ENCODE measurements at regions not wholly inside any gene's neighbourhood (a gene's known extent, or its start where the extent isn't known, plus 50 kb on each side); places are given as distances from the start of the nearest gene placed in this dataset.

GRCh38 chr5:153079396-153079795 lies 411.1 kb upstream of the GRIA1 start:
- no peak overlapping the region for H3K4me3 ChIP-seq (ENCODE audit: low read depth, low read length)
- no peak for DNase-seq (ENCODE audit: low read depth)
- TF ChIP-seq, protein P1, sequence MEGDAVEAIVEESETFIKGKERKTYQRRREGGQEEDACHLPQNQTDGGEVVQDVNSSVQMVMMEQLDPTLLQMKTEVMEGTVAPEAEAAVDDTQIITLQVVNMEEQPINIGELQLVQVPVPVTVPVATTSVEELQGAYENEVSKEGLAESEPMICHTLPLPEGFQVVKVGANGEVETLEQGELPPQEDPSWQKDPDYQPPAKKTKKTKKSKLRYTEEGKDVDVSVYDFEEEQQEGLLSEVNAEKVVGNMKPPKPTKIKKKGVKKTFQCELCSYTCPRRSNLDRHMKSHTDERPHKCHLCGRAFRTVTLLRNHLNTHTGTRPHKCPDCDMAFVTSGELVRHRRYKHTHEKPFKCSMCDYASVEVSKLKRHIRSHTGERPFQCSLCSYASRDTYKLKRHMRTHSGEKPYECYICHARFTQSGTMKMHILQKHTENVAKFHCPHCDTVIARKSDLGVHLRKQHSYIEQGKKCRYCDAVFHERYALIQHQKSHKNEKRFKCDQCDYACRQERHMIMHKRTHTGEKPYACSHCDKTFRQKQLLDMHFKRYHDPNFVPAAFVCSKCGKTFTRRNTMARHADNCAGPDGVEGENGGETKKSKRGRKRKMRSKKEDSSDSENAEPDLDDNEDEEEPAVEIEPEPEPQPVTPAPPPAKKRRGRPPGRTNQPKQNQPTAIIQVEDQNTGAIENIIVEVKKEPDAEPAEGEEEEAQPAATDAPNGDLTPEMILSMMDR (IDR thresholded peaks at IDR 0.05; ENCODE audit: insufficient read depth, low read length): no peak

DNA sequence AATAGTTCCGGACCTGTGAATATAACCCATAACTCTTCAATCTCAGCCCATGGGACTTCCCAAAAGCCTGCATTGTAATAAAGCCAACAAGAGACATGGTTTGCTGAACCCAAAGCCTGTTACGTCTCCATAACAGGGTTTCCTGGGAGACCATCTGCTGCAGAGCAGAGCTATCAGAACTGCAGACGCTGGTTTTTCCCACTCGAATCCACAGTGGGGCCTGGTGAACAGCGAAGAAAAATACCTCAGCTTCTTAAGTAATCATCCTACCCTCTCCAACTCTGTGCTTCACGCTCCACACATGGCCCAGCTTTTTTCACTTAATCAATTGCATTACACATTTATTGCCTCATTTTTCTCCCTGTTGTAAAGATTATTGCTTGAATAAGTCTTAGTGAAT lies 409.5 kb upstream of the GRIA1 start:
- no peak for DNase-seq (ENCODE audit: low read depth)
- TF ChIP-seq, protein P1 (IDR thresholded peaks at IDR 0.05; ENCODE audit: insufficient read depth, low read length): no peak
- no peak overlapping the region for H3K4me3 ChIP-seq (ENCODE audit: low read depth, low read length)

DNA sequence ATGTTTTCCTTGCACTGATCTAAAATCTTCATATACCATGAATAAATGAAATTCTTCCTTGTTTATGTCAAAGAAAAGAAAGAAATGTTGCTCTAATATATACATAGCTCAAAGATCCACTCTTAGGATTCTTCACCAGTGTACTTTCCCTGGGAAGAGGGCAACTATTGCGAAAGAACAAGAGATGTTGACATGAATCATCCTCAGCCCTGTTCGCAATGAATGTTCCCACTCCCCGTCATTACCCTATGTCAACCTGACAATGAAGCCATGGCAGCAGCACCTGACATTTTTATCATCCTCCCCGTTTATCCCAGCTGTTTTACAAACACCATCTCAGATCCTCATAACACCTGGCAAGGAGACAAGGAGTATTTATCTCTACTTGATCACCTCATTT lies 409.1 kb upstream of the GRIA1 start:
- DNase-seq (ENCODE audit: low read depth): no peak
- TF ChIP-seq, protein P1 (IDR thresholded peaks at IDR 0.05; ENCODE audit: insufficient read depth, low read length): no peak
- no peak overlapping the region for H3K4me3 ChIP-seq (ENCODE audit: low read depth, low read length)

DNA sequence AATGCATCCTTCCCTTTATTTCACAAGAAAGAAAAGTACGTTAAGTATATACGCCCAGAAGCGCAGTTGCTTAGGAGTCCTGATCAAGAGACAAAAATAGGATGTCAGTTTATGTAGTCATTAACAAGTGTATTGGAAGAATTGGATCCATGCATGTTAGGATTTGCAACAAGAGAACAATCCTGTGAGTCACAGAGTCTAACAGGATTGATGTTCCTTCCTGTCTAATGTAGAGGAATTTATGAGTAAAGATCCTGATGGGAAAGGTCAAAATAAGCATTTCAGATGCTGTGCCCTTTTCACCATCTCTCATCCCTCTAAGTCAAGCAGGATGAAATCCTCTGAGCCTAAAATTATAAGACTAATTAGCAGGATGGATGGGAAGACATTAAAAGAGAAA lies 406.0 kb upstream of the GRIA1 start:
- TF ChIP-seq, protein P1 (IDR thresholded peaks at IDR 0.05; ENCODE audit: insufficient read depth, low read length): no peak
- no peak overlapping the region for H3K4me3 ChIP-seq (ENCODE audit: low read depth, low read length)
- DNase-seq (ENCODE audit: low read depth): no peak

GRCh38 chr5:153086486-153086885 lies 404.0 kb upstream of the GRIA1 start:
- TF ChIP-seq, protein P1 (IDR thresholded peaks at IDR 0.05; ENCODE audit: insufficient read depth, low read length): no peak
- H3K4me3 ChIP-seq (ENCODE audit: low read depth, low read length): no peak overlapping the region
- no peak for DNase-seq (ENCODE audit: low read depth)

GRCh38 chr5:153088538-153088937 lies 401.9 kb upstream of the GRIA1 start:
- no peak for DNase-seq (ENCODE audit: low read depth)
- TF ChIP-seq, protein P1 (IDR thresholded peaks at IDR 0.05; ENCODE audit: insufficient read depth, low read length): no peak
- no peak overlapping the region for H3K4me3 ChIP-seq (ENCODE audit: low read depth, low read length)

GRCh38 chr5:153094333-153094732 lies 396.1 kb upstream of the GRIA1 start:
- TF ChIP-seq, protein P1 (IDR thresholded peaks at IDR 0.05; ENCODE audit: insufficient read depth, low read length): no peak
- no peak for DNase-seq (ENCODE audit: low read depth)
- no peak overlapping the region for H3K4me3 ChIP-seq (ENCODE audit: low read depth, low read length)
